ENCODE measurements at regions not wholly inside any gene's neighbourhood (a gene's known extent, or its start where the extent isn't known, plus 50 kb on each side); places are given as distances from the start of the nearest gene placed in this dataset.
A peak's percentile ranks its signal among the peaks of the same experiment; 100 is the strongest.

DNA sequence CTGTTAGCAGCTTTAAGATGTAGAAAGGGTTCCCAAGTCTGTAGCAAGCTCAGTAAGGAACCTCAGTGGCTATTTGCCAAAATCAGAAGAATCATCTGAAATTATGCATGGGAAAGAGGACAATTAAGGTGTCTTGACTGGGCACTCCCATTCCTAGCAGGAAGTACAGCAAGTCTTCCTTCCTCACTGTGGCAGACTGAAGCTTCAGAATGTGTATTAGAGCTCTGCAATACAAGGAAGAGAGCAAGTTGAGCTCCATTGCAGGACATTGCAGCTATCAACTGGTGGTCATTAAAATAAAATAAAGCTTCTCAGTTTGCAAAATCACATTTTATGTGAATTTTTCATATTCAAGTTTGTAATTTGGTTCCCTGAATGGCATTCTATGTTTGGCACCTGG lies 200.5 kb upstream of the CHAC2 start:
- CTCF ChIA-PET = interaction anchor here (0.6 to 1.0 kb wide), 2 partner anchors 107 to 136 kb away, joined by 4 read pairs; no protein-coding TSS in a partner anchor
- DNase-seq (ENCODE audit: unreplicated experiment) = no peak
- H3K4me1 Mint-ChIP-seq (ENCODE audit: insufficient read depth, unreplicated experiment) = no peaks in the 10 kb centered on the region
- no peak overlapping the region for H3K27ac Mint-ChIP-seq (ENCODE audit: low read depth, unreplicated experiment)
- peaks cover 7% of the 10 kb centered on the region for H3K9me3 Mint-ChIP-seq (ENCODE audit: unreplicated experiment)
- H3K27me3 Mint-ChIP-seq (ENCODE audit: insufficient read depth, unreplicated experiment) = no peaks in the 10 kb centered on the region
- intact Hi-C loops (cut with micrococcal nuclease) = no loop called here
- no TSS peak for BruUV-seq (replicated peaks)
- POLR2A ChIA-PET = interaction anchor here (0.6 kb wide), 2 partner anchors 97 to 676 kb away, joined by 3 read pairs; no protein-coding TSS in a partner anchor
- TF ChIP-seq, protein P1, sequence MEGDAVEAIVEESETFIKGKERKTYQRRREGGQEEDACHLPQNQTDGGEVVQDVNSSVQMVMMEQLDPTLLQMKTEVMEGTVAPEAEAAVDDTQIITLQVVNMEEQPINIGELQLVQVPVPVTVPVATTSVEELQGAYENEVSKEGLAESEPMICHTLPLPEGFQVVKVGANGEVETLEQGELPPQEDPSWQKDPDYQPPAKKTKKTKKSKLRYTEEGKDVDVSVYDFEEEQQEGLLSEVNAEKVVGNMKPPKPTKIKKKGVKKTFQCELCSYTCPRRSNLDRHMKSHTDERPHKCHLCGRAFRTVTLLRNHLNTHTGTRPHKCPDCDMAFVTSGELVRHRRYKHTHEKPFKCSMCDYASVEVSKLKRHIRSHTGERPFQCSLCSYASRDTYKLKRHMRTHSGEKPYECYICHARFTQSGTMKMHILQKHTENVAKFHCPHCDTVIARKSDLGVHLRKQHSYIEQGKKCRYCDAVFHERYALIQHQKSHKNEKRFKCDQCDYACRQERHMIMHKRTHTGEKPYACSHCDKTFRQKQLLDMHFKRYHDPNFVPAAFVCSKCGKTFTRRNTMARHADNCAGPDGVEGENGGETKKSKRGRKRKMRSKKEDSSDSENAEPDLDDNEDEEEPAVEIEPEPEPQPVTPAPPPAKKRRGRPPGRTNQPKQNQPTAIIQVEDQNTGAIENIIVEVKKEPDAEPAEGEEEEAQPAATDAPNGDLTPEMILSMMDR (IDR thresholded peaks at IDR 0.05; ENCODE audit: unreplicated experiment) = no peak
- H3K4me3 Mint-ChIP-seq (ENCODE audit: unreplicated experiment) = no peak overlapping the region
- no peaks in the 10 kb centered on the region for H3K36me3 Mint-ChIP-seq (ENCODE audit: insufficient read depth, unreplicated experiment)

DNA sequence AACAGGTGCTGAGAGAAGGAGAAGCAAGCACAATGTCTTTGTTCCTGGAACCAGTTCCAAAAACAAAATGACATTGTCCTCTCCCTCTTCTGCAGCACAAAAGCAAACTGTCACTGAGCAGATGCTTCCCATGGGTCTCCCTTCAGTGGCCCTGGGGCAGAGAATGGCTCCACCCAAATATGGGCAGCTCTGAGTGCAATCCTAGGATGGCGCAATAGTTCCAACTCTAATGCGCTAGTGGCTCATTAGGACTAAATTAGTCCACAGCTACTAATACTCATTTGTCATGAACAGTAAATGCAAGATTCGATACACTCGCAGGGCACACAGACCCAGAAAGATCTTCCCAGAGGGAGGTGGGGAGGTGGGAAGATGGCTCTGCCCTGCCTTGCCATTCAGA lies 205.2 kb upstream of the CHAC2 start:
- intact Hi-C loops (cut with micrococcal nuclease) = no loop called here
- BruUV-seq (replicated peaks) = no TSS peak
- H3K27me3 Mint-ChIP-seq (ENCODE audit: insufficient read depth, unreplicated experiment) = no peaks in the 10 kb centered on the region
- peak; percentile 29 for DNase-seq (ENCODE audit: unreplicated experiment)
- no peak overlapping the region for H3K27ac Mint-ChIP-seq (ENCODE audit: low read depth, unreplicated experiment)
- peaks cover 8% of the 10 kb centered on the region for H3K4me1 Mint-ChIP-seq (ENCODE audit: insufficient read depth, unreplicated experiment)
- ChIA-PET CTCF (interaction anchor here (0.5 kb wide), 1 partner anchor 615 kb away, joined by 4 read pairs; no protein-coding TSS in a partner anchor), POLR2A (no interaction called here)
- H3K4me3 Mint-ChIP-seq (ENCODE audit: unreplicated experiment) = no peak overlapping the region
- no peaks in the 10 kb centered on the region for H3K36me3 Mint-ChIP-seq (ENCODE audit: insufficient read depth, unreplicated experiment)
- peaks cover 15% of the 10 kb centered on the region for H3K9me3 Mint-ChIP-seq (ENCODE audit: unreplicated experiment)
- TF ChIP-seq, protein P1 (IDR thresholded peaks at IDR 0.05; ENCODE audit: unreplicated experiment) = no peak

DNA sequence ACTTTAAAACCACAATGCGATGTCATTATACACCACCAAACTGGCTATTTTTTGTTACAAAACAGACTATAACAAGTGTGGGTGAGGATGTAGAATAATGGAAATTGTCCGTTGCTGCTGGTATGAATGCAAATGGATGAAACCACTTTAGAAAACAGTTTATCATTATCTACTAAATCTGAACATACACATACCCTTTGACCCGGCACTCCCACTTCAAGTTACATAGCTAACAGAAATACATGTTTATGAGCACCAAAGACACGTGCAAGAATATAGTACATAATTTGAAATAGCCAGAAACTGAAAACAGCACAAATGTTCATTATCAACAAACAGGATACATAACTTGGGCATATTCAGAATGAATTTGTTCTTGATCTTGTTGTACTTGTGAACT lies 206.4 kb upstream of the CHAC2 start:
- TF ChIP-seq, protein P1 (IDR thresholded peaks at IDR 0.05; ENCODE audit: unreplicated experiment) = no peak
- ChIA-PET POLR2A (no interaction called here), CTCF (no interaction called here)
- H3K27ac Mint-ChIP-seq (ENCODE audit: low read depth, unreplicated experiment) = no peak overlapping the region
- BruUV-seq (replicated peaks) = no TSS peak
- H3K36me3 Mint-ChIP-seq (ENCODE audit: insufficient read depth, unreplicated experiment) = no peaks in the 10 kb centered on the region
- intact Hi-C loops (cut with micrococcal nuclease) = no loop called here
- H3K27me3 Mint-ChIP-seq (ENCODE audit: insufficient read depth, unreplicated experiment) = no peaks in the 10 kb centered on the region
- no peak for DNase-seq (ENCODE audit: unreplicated experiment)
- no peak overlapping the region for H3K4me3 Mint-ChIP-seq (ENCODE audit: unreplicated experiment)
- peaks cover 8% of the 10 kb centered on the region for H3K4me1 Mint-ChIP-seq (ENCODE audit: insufficient read depth, unreplicated experiment)
- H3K9me3 Mint-ChIP-seq (ENCODE audit: unreplicated experiment) = peaks cover 20% of the 10 kb centered on the region

DNA sequence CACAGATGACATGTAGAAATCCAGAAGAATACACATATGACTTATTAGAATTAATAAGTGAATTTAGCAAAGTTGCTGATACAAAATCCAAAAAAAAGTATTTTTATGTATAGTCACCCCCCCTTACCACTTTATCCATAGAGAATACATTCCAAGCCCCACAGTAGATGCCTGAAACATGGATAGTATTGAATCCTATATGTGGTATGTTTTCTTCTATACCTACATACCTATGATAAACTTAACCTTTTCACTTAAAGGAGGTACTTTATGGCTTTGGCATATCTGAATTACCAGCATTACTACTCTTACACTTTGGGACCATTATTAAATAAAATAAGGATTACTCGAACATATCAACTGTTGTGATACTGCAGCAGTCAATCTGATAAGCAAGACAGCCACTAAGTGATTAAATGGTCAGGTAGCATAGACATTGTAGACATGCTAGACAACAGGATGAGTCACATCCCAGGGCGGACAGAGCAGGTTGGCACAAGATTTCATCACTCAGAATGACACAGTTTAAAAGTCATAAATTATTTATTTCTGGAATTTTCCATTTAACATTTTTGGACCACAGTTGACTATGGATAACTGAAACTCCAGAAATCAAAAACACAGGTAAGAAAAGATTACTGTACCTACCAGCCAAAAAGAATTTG lies 208.2 kb upstream of the CHAC2 start:
- Mint-ChIP-seq H3K27me3 (ENCODE audit: insufficient read depth, unreplicated experiment) (no peaks in the 10 kb centered on the region), H3K36me3 (ENCODE audit: insufficient read depth, unreplicated experiment) (no peaks in the 10 kb centered on the region), H3K9me3 (ENCODE audit: unreplicated experiment) (peaks cover 20% of the 10 kb centered on the region), H3K27ac (ENCODE audit: low read depth, unreplicated experiment) (peak overlapping the region; percentile 67), H3K4me1 (ENCODE audit: insufficient read depth, unreplicated experiment) (peaks cover 8% of the 10 kb centered on the region), H3K4me3 (ENCODE audit: unreplicated experiment) (no peak overlapping the region)
- TF ChIP-seq, protein P1 (IDR thresholded peaks at IDR 0.05; ENCODE audit: unreplicated experiment) = no peak
- POLR2A ChIA-PET = no interaction called here
- intact Hi-C loops (cut with micrococcal nuclease) = no loop called here
- TSS peak; percentile 98 for BruUV-seq (replicated peaks)
- peak; percentile 81 for DNase-seq (ENCODE audit: unreplicated experiment)
- CTCF ChIA-PET = no interaction called here
